SH-SY5Y (cell line): ENCODE measurements at regions not wholly inside any gene's neighbourhood (a gene's known extent, or its start where the extent isn't known, plus 50 kb on each side); places are given as distances from the start of the nearest gene placed in this dataset.

Experiments used
- GATA2 ChIP-seq: IDR thresholded peaks from 2 replicates; pipeline ENCODE4 v1.6.1; 2011; ENCODE audit warnings: mild to moderate bottlenecking, low read depth, low read length
- GATA3 ChIP-seq: IDR thresholded peaks from 2 replicates; pipeline ENCODE4 v1.6.1; 2011; ENCODE audit warnings: low read depth, mild to moderate bottlenecking, low read length, moderate library complexity

GRCh38 chr20:48227381-48227780, 442.1 kb upstream of the SULF2 start:
- TF ChIP-seq GATA2 (no peak), GATA3 (no peak)

DNA sequence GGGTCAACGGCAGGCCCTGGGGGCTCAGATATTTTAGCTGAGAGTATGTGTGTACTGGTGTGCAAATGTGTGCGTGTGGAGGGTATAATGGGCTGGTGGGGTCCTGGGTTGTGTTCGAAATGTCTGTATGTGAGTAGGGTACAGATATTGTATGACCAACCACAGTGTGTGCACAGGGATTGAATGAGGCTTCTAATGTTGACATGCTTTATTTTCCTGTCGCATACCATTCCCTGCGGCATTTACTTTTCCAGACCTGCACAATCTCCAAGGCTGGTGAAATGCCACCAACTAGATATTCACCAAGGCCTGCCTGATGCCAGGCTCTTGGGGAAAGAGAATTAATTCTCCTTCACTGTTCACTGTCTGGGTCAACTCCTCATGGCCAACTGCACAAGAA, 441.4 kb upstream of the SULF2 start:
- TF ChIP-seq GATA3 (no peak), GATA2 (no peak)

- no peak for TF ChIP-seq GATA3
- TF ChIP-seq GATA2, result no peak
These were observed 439.3 kb upstream of the SULF2 start for GRCh38 chr20:48224533-48225050.

DNA sequence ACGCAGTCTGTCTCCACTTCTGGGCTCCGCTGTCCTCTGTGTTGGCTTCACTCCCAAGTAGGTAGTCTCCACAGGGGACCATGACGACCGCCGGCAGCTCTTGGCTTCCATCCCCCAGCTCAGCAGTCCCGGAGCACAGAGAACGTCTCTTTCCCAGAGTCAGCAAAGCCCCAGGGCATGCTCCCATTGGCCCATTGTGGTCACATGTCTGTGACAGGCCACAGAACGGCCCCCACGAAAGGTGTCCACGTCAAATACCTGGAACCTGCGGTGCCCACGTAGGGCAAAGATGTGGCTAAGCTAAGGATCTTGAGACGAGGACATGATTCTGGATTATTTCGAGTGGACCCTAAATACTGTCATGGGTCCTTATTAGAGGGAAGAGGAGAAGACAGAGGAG, 438.4 kb upstream of the SULF2 start:
- no peak for TF ChIP-seq GATA2
- no peak for TF ChIP-seq GATA3

- TF ChIP-seq GATA3 (no peak), GATA2 (no peak)
These were observed 437.4 kb upstream of the SULF2 start for GRCh38 chr20:48222595-48223180.

DNA sequence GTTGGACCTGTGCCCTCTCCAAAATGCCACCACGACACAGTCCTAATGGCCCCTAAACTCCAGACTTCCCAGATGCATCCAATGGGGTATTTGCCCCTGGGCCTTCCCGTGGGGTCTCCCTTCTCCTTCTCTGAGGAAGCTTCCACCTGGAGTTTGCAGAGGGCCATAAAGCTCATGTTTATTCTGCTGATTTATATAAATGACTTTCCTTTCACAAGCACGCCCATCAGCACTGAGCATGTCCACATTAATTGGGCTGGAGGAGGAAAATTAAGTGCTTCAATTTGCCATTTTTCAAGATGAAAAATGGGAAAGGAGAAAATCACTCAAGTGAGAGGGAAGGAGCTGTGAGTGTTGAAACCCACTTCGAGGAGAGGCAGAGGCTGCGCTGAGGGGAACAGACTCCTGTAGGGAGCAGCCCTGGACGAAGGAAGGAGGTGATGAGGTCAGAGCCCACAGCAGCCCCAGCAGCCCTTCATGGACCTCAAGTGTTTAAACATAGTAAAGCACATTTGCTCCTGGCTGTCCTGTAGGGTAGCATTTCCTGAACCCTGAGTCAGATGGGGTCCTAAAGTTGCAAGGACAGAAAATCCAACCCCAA, 434.9 kb upstream of the SULF2 start:
- TF ChIP-seq GATA2 (no peak), GATA3 (no peak)

DNA sequence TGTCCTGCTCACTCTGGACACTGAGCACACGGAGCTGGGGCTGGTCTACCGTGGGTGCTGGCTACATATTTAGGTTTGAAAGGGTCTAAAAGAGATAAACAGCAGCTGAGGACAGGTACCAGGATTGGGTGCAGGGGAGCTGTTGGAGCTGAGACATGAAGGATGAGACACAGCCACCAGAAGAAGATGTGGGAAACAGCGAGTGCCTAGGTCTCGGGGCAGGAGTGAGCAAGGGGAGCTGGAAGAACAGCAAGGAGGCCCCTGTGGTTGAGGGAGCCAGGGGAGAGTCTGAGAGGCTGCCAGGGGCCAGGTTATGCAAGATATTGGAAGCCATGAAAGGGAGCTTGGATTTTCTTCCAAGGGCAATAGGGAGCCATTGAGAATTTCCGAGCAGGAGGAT, 434.0 kb upstream of the SULF2 start:
- TF ChIP-seq GATA2 (no peak), GATA3 (no peak)

DNA sequence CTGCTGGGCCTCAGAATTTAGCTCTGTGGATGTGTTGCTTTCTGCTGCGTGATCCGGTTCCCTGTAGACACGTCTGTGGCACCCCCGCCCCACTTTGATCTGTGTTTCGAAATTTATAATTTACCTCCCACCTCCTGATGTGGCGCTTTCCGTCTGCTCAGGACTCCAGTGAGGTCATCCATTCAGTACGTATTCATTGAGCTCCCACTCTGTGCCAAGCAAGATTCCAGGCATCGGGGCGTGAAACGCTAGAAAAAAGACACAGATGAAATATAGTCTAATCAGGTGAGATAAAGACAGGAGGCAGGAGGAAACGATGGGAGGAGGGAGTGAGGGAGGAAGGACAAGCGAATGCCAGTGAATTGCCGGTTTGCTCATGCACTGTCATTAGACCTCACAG, 431.9 kb upstream of the SULF2 start:
- TF ChIP-seq GATA3 (no peak), GATA2 (no peak)

DNA sequence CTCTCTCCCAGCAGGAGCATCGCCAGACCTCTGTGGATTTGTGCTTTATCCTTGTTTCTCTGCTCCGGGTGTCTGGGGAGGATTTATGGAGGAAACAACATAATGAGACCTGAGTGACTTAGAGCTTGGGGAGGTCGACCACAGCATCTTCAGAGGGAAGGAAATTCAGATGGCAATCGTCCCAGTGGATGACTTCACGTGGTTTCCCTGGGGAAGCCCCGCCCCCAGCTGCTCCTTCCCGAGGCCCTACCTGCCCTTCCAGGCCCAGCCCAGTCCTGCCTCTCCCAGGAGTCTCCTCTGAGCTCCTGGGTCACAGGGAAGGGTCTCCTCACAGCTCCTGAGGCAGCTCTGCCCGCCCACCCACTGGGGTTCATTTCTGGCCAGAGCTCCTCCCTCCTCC, 430.3 kb upstream of the SULF2 start:
- TF ChIP-seq GATA2 (no peak), GATA3 (no peak)

GRCh38 chr20:48214601-48215000, 429.3 kb upstream of the SULF2 start:
- TF ChIP-seq GATA2, result no peak
- no peak for TF ChIP-seq GATA3

DNA sequence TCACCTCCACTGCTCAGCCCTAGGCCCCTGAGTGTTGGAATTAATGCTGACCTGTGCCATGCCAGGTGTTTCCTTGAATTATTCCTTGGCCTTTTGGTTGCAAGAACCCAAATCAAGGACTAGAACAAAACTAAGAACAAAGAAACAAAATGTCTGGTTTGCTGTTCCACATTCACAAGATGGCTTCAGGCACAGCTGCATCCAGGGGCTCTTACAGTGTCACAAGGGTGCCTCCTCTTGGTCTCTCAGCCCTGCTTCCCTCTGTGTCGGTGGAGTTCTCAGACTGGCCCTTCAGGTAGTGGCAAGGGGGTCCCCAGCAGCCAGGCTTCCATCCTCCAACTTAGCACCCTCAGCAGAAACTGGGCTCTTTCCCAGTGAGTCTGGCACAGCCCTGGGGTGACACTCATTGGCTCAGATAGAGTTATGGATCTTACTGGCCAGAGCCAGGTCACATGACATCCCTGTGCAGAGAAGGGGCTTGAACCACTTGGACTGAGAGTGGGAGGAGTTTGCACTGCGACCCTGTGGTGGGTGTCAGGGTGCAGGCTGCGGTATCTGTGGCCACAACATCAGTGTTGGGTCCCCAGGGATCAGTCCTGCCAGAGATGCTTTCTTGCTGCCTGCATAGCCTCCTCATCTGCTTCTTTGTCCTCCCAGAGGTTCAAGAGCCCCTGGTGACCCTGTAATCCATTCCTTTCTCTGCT, 427.7 kb upstream of the SULF2 start:
- TF ChIP-seq GATA3 (no peak), GATA2 (no peak)

GRCh38 chr20:48211847-48212246, 426.6 kb upstream of the SULF2 start:
- no peak for TF ChIP-seq GATA2
- no peak for TF ChIP-seq GATA3

GRCh38 chr20:48211238-48211637, 426.0 kb upstream of the SULF2 start:
- TF ChIP-seq GATA3 (no peak), GATA2 (no peak)

- TF ChIP-seq GATA2 (no peak), GATA3 (no peak)
These were observed 425.1 kb upstream of the SULF2 start for GRCh38 chr20:48210111-48211027.

GRCh38 chr20:48209102-48209501, 423.8 kb upstream of the SULF2 start:
- TF ChIP-seq GATA3 (no peak), GATA2 (no peak)
